ENCODE measurements at regions not wholly inside any gene's neighbourhood (a gene's known extent, or its start where the extent isn't known, plus 50 kb on each side); places are given as distances from the start of the nearest gene placed in this dataset.

DNA sequence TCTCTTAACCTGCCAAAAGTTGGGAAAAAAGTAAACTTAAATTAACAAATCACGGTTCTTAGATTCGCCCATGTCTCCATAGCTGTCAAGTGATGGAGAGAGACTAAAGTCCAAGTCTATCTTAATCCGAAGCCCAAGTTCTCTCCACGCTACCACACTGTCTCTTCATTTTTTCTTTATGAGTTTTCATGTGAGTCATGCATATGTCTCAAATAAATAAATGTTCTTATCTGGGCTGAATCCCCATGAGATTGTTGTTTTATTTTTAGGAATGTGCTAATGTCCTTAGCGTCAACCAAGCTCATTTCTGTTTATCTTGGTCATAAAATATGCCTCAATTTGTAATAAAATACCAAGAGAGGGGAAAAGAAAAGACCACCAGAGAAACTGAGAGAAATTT is 169.3 kb downstream of the RCHY1 start:
- Histone ChIP-seq H3K4me3 (ENCODE audit: low read depth, low read length, poor library complexity, severe bottlenecking) (no peak overlapping the region), H3K4me1 (ENCODE audit: insufficient read depth, low read length, severe bottlenecking) (no peaks in the 10 kb centered on the region), H3K36me3 (ENCODE audit: insufficient read depth, low read length) (no peaks in the 10 kb centered on the region), H3K9ac (ENCODE audit: low read length) (no peak overlapping the region), H3K9me2 (ENCODE audit: low read depth, low read length) (no peaks in the 10 kb centered on the region), H3F3A (ENCODE audit: insufficient read depth, low read length) (no peaks in the 10 kb centered on the region), H3K27ac (ENCODE audit: low read depth, low read length, poor library complexity, severe bottlenecking) (no peak overlapping the region), H3K79me2 (ENCODE audit: insufficient read depth, low read length) (no peaks in the 10 kb centered on the region), H3K9me3 (ENCODE audit: low read length) (no peaks in the 10 kb centered on the region), H3K4me2 (ENCODE audit: low read length) (no peak overlapping the region), H3K27me3 (ENCODE audit: insufficient read depth, low read length) (no peaks in the 10 kb centered on the region), H4K20me1 (ENCODE audit: insufficient read depth, low read length) (no peaks in the 10 kb centered on the region), H2AFZ (ENCODE audit: low read length) (no peak overlapping the region)
- TF ChIP-seq CTCF (IDR thresholded peaks at IDR 0.05; ENCODE audit: low read length) (no peak), EZH2 (IDR thresholded peaks at IDR 0.05; ENCODE audit: borderline replicate concordance, low read length) (no peak)

GRCh38 chr4:75343333-75343732 is 170.9 kb downstream of the RCHY1 start:
- Histone ChIP-seq H3K4me2 (ENCODE audit: low read length) (no peak overlapping the region), H3K27ac (ENCODE audit: low read depth, low read length, poor library complexity, severe bottlenecking) (no peak overlapping the region), H3K9ac (ENCODE audit: low read length) (no peak overlapping the region), H3K4me3 (ENCODE audit: low read depth, low read length, poor library complexity, severe bottlenecking) (no peak overlapping the region), H3F3A (ENCODE audit: insufficient read depth, low read length) (no peaks in the 10 kb centered on the region), H3K9me3 (ENCODE audit: low read length) (no peaks in the 10 kb centered on the region), H4K20me1 (ENCODE audit: insufficient read depth, low read length) (no peaks in the 10 kb centered on the region), H3K4me1 (ENCODE audit: insufficient read depth, low read length, severe bottlenecking) (no peaks in the 10 kb centered on the region), H3K79me2 (ENCODE audit: insufficient read depth, low read length) (no peaks in the 10 kb centered on the region), H3K9me2 (ENCODE audit: low read depth, low read length) (no peaks in the 10 kb centered on the region), H3K36me3 (ENCODE audit: insufficient read depth, low read length) (no peaks in the 10 kb centered on the region), H3K27me3 (ENCODE audit: insufficient read depth, low read length) (no peaks in the 10 kb centered on the region), H2AFZ (ENCODE audit: low read length) (no peak overlapping the region)
- TF ChIP-seq EZH2 (IDR thresholded peaks at IDR 0.05; ENCODE audit: borderline replicate concordance, low read length), result no peak

DNA sequence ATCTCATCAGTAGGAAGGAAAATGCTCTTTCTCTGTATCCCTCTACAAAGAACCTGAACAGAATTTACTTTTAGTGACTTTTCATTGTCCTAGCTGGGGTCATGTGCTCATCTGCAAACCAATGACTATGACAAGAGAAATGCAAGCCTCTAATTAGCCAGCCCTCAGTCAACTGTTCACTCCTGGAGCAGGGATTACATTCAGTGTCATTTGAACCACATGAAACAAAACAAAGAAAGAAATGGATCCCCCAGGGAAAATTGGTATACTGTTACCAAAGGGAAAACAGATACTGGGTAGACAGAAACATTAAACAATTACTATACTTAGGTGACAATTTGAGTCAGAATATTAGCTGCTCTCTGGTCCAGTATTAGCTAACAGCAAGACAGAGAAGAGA is 173.6 kb downstream of the RCHY1 start:
- Histone ChIP-seq H3K4me3 (ENCODE audit: low read depth, low read length, poor library complexity, severe bottlenecking) (no peak overlapping the region), H3K79me2 (ENCODE audit: insufficient read depth, low read length) (no peaks in the 10 kb centered on the region), H3K9me3 (ENCODE audit: low read length) (no peaks in the 10 kb centered on the region), H3K4me2 (ENCODE audit: low read length) (no peak overlapping the region), H3K27me3 (ENCODE audit: insufficient read depth, low read length) (no peaks in the 10 kb centered on the region), H3K9me2 (ENCODE audit: low read depth, low read length) (no peaks in the 10 kb centered on the region), H3F3A (ENCODE audit: insufficient read depth, low read length) (no peaks in the 10 kb centered on the region), H3K9ac (ENCODE audit: low read length) (no peak overlapping the region), H2AFZ (ENCODE audit: low read length) (no peak overlapping the region), H3K4me1 (ENCODE audit: insufficient read depth, low read length, severe bottlenecking) (no peaks in the 10 kb centered on the region), H3K27ac (ENCODE audit: low read depth, low read length, poor library complexity, severe bottlenecking) (no peak overlapping the region), H4K20me1 (ENCODE audit: insufficient read depth, low read length) (no peaks in the 10 kb centered on the region), H3K36me3 (ENCODE audit: insufficient read depth, low read length) (no peaks in the 10 kb centered on the region)
- no peak for TF ChIP-seq CTCF (IDR thresholded peaks at IDR 0.05; ENCODE audit: low read length)
- no peak for TF ChIP-seq EZH2 (IDR thresholded peaks at IDR 0.05; ENCODE audit: borderline replicate concordance, low read length)

DNA sequence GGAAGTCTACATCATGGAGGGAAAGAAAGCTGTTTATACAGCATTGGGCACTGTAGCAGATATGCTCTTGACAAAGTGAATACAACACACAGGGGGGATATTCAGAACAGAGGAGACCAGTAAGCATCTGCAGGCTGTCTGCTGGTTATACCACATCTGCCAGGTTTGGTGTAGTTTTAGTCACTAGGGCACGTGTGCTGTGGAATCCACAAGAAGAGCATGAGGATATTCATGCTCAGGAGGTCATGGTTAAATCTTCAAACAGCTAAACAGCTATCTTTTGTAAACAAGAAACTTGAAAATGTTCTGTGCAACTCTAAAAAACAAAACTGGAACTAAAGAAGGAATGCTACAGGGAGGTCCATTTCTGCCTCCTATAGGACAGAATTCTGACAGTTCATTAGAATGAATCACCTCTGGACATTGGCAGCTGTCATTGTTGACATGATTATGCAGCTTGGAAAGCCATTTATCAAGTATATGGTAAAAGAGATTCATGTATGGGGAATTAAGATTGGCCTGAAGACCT is 175.8 kb downstream of the RCHY1 start:
- Histone ChIP-seq H4K20me1 (ENCODE audit: insufficient read depth, low read length) (no peaks in the 10 kb centered on the region), H3K36me3 (ENCODE audit: insufficient read depth, low read length) (no peaks in the 10 kb centered on the region), H3K9me3 (ENCODE audit: low read length) (no peaks in the 10 kb centered on the region), H3K27me3 (ENCODE audit: insufficient read depth, low read length) (no peaks in the 10 kb centered on the region), H3K4me1 (ENCODE audit: insufficient read depth, low read length, severe bottlenecking) (no peaks in the 10 kb centered on the region), H3K4me2 (ENCODE audit: low read length) (no peak overlapping the region), H3K9me2 (ENCODE audit: low read depth, low read length) (no peaks in the 10 kb centered on the region), H3K9ac (ENCODE audit: low read length) (no peak overlapping the region), H3K79me2 (ENCODE audit: insufficient read depth, low read length) (no peaks in the 10 kb centered on the region), H3K27ac (ENCODE audit: low read depth, low read length, poor library complexity, severe bottlenecking) (no peak overlapping the region), H2AFZ (ENCODE audit: low read length) (no peak overlapping the region), H3F3A (ENCODE audit: insufficient read depth, low read length) (no peaks in the 10 kb centered on the region), H3K4me3 (ENCODE audit: low read depth, low read length, poor library complexity, severe bottlenecking) (no peak overlapping the region)
- TF ChIP-seq CTCF (IDR thresholded peaks at IDR 0.05; ENCODE audit: low read length), result no peak
- no peak for TF ChIP-seq EZH2 (IDR thresholded peaks at IDR 0.05; ENCODE audit: borderline replicate concordance, low read length)
